HG03520 (cell line): ENCODE measurements at regions not wholly inside any gene's neighbourhood (a gene's known extent, or its start where the extent isn't known, plus 50 kb on each side); places are given as distances from the start of the nearest gene placed in this dataset.
"Not testable (repeated sequence)": the region's sequence is repeated elsewhere in the genome, so short reads cannot be mapped to it uniquely, and the experiment has no call there.

Source experiments
- ATAC-seq: cut with Tn5 transposase; IDR thresholded peaks from one replicate; pipeline ENCODE4 v1.9.1; 2021; ENCODE audit warnings: mild to moderate bottlenecking, moderate library complexity; ENCODE audit not compliant: unreplicated experiment

DNA sequence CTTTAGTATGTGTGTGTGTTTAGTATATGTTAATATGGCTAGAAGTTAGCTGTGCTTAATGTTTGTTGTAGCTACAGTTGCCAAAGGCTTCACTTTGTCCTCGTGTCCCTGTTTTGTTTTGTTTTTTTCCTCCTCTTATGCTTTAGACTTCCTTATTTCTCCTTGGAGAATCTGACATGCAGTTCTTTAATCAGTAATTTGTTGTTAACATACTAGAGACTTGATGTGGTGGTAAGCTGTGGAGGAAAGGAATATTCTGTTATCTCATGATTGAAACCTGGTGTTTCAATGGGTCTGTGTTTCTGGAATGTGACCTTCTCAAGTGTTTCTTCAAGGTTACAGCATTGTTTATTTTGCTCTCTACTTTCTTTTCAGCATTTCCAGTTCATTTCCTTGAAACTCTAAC, 515.6 kb upstream of the ST8SIA4 start:
- no peak for ATAC-seq

DNA sequence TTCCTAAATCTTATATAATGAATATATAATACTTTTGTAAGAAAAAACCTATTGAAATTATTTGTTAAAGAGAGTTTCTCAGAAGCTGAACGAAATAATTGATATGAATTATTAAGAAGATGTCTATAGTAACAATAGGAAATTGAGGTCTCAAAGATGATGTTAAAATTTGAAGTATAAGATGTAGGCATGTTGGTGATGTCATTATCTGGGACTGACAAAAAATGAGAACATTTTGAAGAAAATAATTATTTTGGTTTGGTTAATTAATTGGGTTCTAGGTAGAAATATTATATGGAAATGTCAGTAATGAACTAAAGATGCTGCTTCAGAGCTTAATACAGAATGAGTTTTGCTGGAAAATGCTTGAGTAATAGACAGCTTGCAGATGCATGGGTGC, 501.4 kb upstream of the ST8SIA4 start:
- ATAC-seq = no peak

DNA sequence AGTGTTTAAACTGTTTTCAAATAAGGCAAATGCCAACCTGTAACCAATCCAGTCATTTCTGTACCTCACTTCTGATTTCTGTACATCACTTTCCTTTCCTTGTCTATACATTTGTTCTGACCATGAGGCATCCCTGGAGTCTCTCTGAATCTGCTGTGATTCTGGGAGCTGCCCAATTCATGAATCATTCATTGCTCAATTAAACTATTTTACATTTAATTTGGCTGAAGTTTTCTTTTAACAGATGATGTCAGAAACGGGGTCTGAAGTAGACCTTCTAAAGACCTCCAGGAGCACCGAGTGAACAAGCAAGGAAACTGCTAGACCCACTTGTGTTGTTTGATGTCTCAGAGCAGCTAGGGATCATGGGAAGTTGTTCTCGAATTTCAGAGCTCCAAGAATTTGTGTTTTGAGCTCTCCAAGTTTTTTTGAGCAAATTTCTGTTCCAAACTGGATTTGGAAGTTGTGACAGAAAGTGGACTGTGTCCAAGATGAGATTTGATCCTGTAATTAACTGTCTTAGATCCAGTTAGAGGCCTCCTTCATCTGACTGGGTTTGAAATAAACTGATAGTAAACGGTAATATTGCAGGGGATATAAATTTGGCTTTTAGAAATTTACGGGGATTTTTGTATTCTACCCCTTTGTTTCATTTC, 490.8 kb upstream of the ST8SIA4 start:
- ATAC-seq = no peak

DNA sequence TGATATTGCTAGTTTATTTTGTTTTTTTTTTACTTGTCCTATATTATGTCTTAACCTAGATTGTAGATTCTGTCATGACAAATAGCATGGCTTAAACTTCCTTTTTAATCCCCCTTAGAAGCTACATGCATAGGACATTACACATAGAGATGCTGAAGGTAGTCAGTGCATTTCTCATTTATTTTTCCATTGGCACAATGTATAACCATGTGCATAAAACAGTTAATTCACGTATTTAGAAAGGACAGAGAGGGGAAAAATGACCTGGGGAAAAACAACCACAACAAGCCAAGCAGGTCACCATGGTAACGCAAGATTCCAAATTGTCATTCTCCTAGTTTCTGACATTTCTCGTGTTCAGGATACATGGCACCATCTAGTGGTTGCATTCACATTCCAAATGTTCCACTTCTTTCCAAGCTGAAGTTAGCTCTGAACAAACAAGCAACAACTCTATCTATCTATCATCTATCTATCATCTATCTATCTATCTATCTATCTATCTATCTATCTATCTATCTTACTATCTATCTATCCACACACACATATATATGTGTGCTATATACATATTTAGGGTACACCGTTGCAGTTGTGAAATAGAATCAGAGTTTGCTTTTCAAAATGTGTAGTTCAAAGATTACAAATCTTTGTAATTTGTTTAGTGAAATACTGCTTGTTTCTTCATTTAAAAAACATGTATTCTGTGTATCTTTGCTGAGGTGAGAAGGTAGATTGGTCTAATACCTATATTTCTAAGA, 487.2 kb upstream of the ST8SIA4 start:
- ATAC-seq = no peak

DNA sequence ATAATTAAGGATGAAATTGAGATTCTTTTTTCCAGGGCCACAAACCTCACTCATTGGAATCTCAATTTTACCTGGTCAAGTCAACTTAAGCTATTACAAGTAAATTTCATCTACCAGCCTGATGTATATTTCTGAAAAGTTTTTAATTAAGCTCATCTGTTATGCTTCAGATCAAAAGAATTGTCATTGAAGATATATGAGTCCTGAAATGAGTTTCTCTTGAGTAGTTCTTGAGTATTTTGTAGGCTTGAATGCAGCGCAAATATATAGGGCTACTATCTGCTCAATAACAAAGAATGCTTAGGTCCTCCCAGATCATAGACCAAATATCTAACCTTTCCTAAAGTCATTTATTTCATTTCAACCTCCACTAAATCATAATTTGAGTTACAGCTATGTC, 482.2 kb upstream of the ST8SIA4 start:
- no peak for ATAC-seq

DNA sequence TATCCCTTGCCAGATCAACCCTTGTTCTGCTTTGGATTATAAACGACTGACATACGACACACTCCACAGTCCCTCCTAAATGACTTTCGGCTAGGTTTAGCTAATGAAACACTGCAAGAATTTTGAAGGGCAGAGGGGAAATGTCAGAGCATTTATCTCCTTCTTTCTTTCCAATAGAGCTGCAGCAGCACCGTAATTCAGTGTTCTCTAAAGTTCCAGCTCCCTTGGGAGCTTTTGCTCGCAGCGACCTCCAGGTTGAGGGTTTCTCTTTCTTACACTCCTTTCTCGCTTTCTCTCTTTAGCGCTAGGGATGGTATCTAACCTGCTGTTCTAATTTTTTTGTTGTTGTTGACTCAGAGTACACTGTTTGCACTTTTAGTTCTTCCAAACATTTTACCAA, 467.1 kb upstream of the ST8SIA4 start:
- ATAC-seq = no peak

DNA sequence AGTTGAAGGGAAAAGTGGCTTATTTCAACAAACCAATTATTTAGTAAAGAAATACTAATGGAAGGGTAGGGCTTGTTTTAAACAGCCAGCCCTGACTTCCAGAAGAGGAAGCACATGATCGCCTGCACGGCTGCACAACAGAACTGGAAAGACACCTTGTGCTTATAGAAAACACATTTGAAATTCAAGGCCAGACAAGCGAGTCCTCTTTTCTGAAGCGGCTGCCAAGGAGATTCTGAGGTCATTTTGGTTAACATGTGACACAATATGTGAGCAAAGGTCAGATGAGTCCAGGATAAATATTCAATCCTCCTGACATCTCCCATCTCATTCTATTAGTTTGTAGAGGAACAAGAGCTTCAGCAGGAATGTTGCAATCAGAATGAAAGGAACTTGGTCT, 461.4 kb upstream of the ST8SIA4 start:
- no peak for ATAC-seq

DNA sequence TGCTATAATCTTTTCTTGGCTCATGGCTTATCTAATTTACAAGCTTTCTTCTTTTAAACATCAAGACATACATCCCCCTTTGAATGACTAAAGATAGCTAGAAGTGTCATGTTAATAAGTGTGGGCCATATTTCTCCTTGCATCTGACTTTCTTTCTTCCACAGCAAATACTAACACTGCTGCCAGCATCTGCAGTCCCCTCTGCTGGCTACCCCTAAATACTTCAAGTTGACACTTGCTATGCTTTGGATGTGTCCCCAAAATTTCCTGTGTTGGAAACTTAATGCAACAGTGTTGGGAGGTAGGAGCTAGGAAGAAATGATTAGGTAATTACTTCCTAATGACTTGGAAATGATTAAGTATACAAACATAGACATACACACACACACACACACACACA, 459.0 kb upstream of the ST8SIA4 start:
- ATAC-seq = no peak

DNA sequence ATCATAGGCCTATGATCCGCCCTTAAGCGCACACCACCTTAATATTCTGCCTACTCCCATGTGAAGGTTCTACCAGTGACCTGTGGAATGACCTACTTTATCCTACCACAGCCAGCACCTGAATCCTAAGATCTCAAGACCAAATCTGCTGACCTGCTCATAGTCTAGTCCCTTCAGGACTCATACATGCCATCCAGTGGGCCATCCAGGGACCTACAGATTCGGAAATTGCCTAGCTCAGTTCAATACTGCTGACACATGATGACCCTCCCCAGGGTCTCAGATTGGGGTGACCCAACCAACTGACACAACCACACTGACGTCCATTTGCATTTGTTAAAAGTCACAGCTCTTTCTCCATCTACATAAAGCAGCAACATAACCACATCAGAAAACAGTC, 443.8 kb upstream of the ST8SIA4 start:
- peak; percentile 70 for ATAC-seq

DNA sequence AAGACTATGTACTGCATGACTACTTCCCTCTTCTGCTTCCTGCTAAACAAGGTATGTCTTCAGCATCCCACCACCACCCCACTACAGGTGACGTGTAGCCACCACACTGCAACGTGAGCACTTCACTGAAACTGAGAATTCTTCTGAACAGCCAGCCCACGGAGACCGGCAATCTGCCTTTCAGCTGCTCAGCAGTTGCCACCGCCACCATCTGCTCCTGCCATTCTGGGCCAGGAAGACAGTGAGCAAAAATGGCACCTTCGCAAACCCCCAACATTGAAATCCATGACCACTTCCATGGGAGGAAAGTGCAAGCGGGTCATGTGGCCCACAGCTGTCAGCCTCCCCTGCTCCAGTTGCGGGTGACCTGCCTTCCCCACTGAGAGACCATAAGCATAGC, 443.4 kb upstream of the ST8SIA4 start:
- ATAC-seq = peak; percentile 9

DNA sequence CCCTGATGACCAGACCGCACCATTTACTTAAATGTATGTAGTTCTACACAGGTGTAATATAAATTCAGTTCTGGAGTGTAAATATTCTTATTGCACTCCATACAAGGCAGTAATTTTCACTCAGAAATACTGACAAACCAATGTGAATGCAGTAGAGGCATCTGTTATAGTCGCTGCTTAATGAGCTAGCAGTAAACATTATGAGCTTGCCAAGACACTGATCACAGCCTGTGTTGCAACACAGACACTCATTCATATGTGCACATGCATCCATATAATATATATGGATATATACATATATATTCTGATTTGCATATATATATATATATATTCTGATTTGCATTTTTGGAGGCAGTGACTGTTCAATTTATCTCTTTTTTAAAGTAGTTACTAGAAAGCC, 435.1 kb upstream of the ST8SIA4 start:
- ATAC-seq = no peak

DNA sequence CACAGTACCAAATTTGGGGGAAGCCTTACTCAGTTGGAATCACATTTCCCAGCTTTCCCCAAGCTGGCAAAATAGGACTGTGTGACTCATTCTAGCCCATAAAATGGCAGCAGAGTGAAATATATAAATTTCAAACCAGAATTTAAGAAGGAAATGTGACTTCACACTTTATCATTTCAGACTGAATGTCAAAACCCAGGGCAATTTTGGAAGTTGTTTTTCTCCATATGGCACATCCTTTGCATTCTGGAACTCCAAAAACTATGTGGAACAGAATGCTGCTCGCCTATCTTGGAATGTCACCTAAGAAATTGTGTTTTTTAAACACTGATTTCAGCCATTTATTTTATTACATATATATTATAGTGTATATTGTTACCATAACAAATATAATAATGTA, 424.7 kb upstream of the ST8SIA4 start:
- no peak for ATAC-seq

DNA sequence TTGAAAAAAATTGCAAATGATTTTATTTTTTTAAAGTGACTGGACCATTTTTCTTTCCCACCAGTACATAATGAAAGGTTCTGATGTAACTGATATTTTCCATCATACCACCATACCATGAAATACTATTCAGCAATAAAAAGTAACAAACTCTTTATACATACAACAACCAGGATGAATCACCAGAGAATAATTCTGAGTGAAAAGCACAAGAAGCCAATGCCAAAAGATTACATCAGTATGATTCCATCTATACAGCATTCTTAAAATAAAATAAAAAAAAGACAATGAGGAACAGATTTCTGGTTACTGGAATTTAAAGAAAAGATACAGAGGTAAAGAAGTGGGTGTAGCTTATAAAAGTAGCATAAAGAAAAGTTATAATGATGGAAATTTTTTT, 423.7 kb upstream of the ST8SIA4 start:
- ATAC-seq = no peak

DNA sequence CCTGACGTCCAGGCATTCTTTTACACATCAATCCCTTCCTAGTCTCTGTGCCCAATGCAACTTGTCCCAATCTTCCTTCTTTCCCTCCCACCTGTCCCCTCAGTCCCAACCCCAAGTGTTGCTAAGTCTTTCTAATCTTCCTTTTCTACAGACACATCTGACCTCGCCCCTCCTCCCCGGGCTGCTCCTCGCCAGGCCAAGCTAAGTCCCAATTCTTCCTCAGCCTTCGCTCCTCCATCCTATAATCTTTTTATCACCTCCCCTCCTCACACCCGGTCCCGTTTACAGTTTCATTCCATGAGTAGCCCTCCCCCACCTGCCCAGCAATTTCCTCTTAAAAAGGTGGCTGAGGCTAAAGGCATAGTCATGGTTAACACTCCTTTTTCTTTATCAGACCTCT, 413.3 kb upstream of the ST8SIA4 start:
- ATAC-seq = not testable (repeated sequence)

DNA sequence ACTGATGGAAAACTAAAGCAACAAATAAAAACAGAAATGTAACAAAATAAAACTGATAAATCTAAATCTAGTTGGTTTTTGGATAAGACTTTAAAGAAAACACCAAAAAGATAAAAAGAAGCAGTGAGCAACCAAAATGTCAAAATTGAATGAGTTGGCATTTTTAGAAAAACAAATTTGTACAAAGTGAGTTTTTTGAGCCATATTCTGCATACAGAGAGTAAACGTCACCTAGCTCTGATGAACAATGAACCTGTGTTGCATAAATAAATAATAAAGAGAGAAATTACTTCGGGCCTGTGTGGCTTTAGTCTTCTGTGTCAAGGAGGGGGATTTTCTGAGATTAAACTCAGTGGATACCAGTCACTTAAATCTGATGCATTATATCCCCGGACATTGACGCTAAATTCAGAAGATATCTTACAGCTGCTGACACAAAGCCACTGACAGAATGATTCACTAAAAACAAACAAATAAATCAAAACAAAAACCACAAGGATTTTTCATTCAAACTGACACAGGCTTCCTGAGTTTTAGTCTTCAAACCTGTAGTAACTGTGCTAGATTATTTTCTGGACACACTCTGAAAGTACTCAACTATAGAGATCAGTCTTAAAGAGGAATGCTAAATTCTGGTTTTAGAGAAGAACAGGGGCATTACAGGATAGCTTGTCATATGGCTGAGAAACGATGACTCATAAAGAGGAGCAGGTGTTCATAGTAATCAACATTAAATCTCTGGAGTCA, 403.5 kb upstream of the ST8SIA4 start:
- no peak for ATAC-seq

DNA sequence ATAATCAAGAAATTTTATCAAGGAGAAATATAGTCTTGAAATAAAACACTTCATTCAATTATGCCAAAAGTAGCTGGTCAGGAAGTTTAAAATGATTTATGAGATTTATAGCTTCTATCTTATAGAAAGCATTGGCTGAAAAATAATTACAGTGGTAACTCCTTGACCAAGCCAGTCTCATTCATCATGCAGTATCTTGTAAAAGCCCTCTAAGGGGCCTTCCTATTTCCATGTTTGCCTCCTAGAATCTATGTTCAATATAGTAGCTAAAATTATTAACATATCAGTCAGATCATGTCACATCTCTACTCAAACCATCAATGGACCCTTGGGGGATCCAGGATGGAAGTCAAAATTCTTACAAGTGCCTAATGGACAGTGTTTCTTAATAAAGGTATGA, 393.4 kb upstream of the ST8SIA4 start:
- ATAC-seq = no peak

DNA sequence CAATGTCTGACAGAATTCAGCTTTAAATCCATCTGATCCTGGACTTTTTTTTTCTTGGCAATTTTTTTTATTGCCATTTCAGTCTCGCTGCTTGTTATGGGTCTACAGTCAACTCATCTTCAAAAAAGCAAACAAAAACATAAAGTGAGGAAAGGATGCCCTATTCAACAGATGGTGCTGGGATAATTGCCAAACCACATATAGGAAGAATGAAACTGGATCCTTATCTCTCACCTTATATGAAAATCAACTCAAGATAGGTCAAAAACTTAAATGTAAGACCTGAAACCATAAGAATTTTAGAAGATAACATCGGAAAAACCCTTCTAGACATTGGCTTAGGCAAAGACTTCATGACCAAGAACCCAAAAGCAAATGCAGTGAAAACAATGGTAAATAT, 389.1 kb upstream of the ST8SIA4 start:
- no peak for ATAC-seq

DNA sequence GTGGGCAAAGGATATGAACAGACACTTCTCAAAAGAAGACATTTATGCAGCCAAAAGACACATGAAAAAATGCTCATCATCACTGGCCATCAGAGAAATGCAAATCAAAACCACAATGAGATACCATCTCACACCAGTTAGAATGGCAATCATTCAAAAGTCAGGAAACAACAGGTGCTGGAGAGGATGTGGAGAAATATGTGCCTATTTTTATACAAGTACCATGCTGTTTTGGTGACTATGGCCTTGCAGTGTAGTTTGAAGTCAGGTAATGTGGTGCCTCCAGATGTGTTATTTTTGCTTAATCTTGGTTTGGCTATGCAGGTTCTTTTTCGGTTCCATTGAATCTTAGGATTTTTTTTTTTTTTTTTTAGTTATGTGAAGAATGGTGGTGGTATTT, 387.7 kb upstream of the ST8SIA4 start:
- not testable (repeated sequence) for ATAC-seq

DNA sequence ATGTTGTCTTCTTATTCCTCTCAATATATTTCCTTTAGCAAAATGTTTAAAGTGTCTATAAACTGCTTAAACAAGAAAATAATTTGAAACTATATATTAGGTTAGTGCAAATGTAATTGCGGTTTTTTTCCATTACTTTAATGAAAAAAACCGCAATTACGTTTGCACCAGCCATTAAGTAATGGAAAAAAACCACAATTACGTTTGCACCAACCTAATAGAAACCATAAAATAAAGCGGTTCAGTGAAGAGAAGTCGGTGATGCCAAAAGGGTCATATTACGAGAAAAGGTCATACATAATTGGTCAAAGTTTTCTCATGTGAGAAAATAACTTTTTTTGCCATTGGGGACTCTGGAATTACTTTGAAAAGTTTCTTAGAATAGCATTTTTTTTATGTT, 385.6 kb upstream of the ST8SIA4 start:
- no peak for ATAC-seq

DNA sequence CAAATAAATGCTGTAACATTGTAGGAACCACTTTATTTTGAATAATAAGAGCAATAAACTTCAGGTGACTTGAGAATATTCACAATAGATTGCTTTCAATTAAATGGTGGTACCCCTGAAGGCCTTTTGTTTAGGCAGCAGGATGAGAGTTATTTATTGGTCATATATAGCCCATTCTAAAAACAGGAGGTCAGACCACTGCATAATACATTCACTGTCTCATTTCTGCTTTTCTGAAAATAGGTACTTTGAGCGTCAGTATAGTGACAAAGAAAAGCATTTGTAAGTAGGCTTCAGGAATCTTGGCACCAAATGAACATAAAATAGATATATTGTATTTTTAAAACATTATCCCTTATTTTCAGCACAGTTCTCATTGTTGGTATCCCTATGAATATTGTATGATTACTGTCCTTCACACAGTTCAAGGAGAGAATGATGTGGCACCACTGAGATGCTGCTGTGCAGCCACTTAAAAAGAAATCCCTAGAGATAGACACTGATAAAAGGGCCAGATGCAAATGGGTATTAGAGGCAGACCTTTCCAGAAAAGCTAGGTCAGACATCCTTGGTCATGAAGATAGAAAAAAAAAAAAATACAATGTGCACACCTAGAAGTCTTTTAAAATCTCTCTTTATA, 381.8 kb upstream of the ST8SIA4 start:
- no peak for ATAC-seq

DNA sequence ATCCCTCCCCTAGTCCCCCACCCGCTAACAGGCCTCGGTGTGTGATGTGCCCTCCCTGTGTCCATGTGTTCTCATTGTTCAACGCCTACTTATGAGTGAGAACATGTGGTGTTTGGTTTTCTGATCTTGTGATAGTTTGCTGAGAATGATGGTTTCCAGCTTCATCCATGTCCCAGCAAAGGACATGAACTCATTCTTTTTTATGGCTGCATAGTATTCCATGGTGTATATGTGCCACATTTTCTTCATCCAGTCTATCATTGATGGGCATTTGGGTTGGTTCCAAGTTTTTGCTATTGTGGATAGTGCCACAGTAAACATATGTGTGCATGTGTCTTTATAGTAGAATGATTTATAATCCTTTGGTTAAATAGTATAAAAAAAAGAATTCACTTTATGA, 380.9 kb upstream of the ST8SIA4 start:
- ATAC-seq = not testable (repeated sequence)

DNA sequence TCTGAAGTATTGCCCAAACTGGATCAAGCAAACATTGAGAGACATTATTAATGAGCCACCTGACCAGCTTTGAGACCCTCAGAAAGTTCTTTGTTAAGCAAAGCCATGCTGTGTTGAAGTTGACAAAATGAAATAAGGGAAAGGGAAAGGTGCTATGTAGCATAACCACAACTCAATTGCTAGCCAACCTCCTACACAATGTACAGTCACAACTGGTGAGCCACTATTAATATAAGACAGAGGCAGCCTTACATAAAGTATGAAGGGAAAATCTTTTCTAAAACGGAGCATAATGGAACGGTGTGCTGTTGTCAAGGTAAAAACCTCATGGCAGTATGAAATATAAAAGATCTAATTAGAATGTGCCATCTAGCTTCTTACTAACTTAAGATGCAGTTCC, 375.8 kb upstream of the ST8SIA4 start:
- ATAC-seq = no peak
